H9 (cell line): ENCODE measurements at regions not wholly inside any gene's neighbourhood (a gene's known extent, or its start where the extent isn't known, plus 50 kb on each side); places are given as distances from the start of the nearest gene placed in this dataset.

Source experiments
- DNase-seq: peaks from one replicate; pipeline ENCODE4 v3.0.0-alpha.2; 2017
- H2AFZ ChIP-seq: one replicate; pipeline ENCODE4 v1.6.1; 2013; ENCODE audit warnings: mild to moderate bottlenecking, low read length, control low read depth, moderate library complexity
- H2AK5ac ChIP-seq: 2 replicates; pipeline ENCODE4 v1.6.1; 2013; ENCODE audit warnings: low read length, control low read depth, mixed read lengths; ENCODE audit not compliant: insufficient read length
- H2BK120ac ChIP-seq: one replicate; pipeline ENCODE4 v1.6.1; 2013; ENCODE audit warnings: low read depth, mild to moderate bottlenecking, low read length, control low read depth, inconsistent platforms; ENCODE audit not compliant: poor library complexity, severe bottlenecking
- H2BK12ac ChIP-seq: 2 replicates; pipeline ENCODE4 v1.6.1; 2013; ENCODE audit warnings: low read length, control low read depth, mixed read lengths, low read depth; ENCODE audit not compliant: insufficient read length
- H2BK15ac ChIP-seq: 2 replicates; pipeline ENCODE4 v1.6.1; 2013; ENCODE audit warnings: low read depth, low read length, control low read depth
- H2BK20ac ChIP-seq: one replicate; pipeline ENCODE4 v1.6.1; 2013; ENCODE audit warnings: low read depth, mild to moderate bottlenecking, low read length, control low read depth, inconsistent platforms; ENCODE audit not compliant: poor library complexity, severe bottlenecking
- H2BK5ac ChIP-seq: 2 replicates; pipeline ENCODE4 v1.6.1; 2013; ENCODE audit warnings: low read length, control low read depth, mixed read lengths; ENCODE audit not compliant: insufficient read length
- H3K14ac ChIP-seq: 2 replicates; pipeline ENCODE4 v1.6.1; 2013; ENCODE audit warnings: low read length, control low read depth; ENCODE audit not compliant: insufficient read depth
- H3K18ac ChIP-seq: 2 replicates; pipeline ENCODE4 v1.6.1; 2013; ENCODE audit warnings: low read depth, mild to moderate bottlenecking, mixed read lengths, low read length, control low read depth; ENCODE audit not compliant: insufficient read length
- H3K23ac ChIP-seq: 2 replicates; pipeline ENCODE4 v1.6.1; 2013; ENCODE audit warnings: low read length, control low read depth, mixed read lengths, low read depth; ENCODE audit not compliant: insufficient read length
- H3K23me2 ChIP-seq: 2 replicates; pipeline ENCODE4 v1.6.1; 2013; ENCODE audit warnings: low read depth, mild to moderate bottlenecking, mixed read lengths, low read length, control low read depth; ENCODE audit not compliant: insufficient read length, poor library complexity, severe bottlenecking
- H3K27ac ChIP-seq: 2 replicates; pipeline ENCODE4 v1.5.1; 2013; ENCODE audit warnings: low read length, control low read depth, mixed read lengths, low read depth; ENCODE audit not compliant: insufficient read length
- H3K27me3 ChIP-seq: 2 replicates; pipeline ENCODE4 v1.6.1; 2013; ENCODE audit warnings: low read length, control low read depth, inconsistent platforms; ENCODE audit not compliant: insufficient read depth
- H3K4ac ChIP-seq: 2 replicates; pipeline ENCODE4 v1.6.1; 2013; ENCODE audit warnings: low read depth, mild to moderate bottlenecking, control low read depth, inconsistent platforms, low read length, moderate library complexity
- H3K4me1 ChIP-seq: 2 replicates; pipeline ENCODE4 v1.6.1; 2013; ENCODE audit warnings: low read length, control low read depth, inconsistent platforms; ENCODE audit not compliant: insufficient read depth
- H3K4me2 ChIP-seq: 2 replicates; pipeline ENCODE4 v1.6.1; 2013; ENCODE audit warnings: low read length, control low read depth, mixed read lengths; ENCODE audit not compliant: insufficient read length, insufficient read depth
- H3K56ac ChIP-seq: 2 replicates; pipeline ENCODE4 v1.6.1; 2013; ENCODE audit warnings: low read depth, mild to moderate bottlenecking, mixed read lengths, low read length, control low read depth; ENCODE audit not compliant: insufficient read length
- H3K79me1 ChIP-seq: 2 replicates; pipeline ENCODE4 v1.6.1; 2013; ENCODE audit warnings: low read depth, mild to moderate bottlenecking, moderate library complexity, low read length, control low read depth, inconsistent platforms; ENCODE audit not compliant: insufficient read depth, poor library complexity, severe bottlenecking
- H3K79me2 ChIP-seq: 2 replicates; pipeline ENCODE4 v1.6.1; 2013; ENCODE audit warnings: low read length, control low read depth, inconsistent platforms; ENCODE audit not compliant: insufficient read depth
- H3K9ac ChIP-seq: 2 replicates; pipeline ENCODE4 v1.6.1; 2013; ENCODE audit warnings: low read length, control low read depth, mixed read lengths; ENCODE audit not compliant: insufficient read length; ENCODE audit errors: extremely low read depth
- H3K9me3 ChIP-seq: one replicate; pipeline ENCODE4 v1.6.1; 2013; ENCODE audit warnings: low read depth, low read length, inconsistent platforms; ENCODE audit not compliant: control insufficient read depth
- H3T11ph ChIP-seq: one replicate; pipeline ENCODE4 v1.6.1; 2013; ENCODE audit warnings: mild to moderate bottlenecking, low read length, control low read depth, inconsistent platforms
- H4K20me1 ChIP-seq: one replicate; pipeline ENCODE4 v1.6.1; 2013; ENCODE audit not compliant: control insufficient read depth, insufficient read length, insufficient read depth
- H4K5ac ChIP-seq: 2 replicates; pipeline ENCODE4 v1.6.1; 2013; ENCODE audit warnings: low read depth, mild to moderate bottlenecking, mixed read lengths, low read length, control low read depth; ENCODE audit not compliant: insufficient read length
- H4K8ac ChIP-seq: replicated peaks from 2 replicates; pipeline ENCODE4 v1.6.1; 2013; ENCODE audit warnings: low read length, control low read depth, mixed read lengths, low read depth; ENCODE audit not compliant: insufficient read length
- H4K91ac ChIP-seq: 2 replicates; pipeline ENCODE4 v1.6.1; 2013; ENCODE audit warnings: low read depth, mild to moderate bottlenecking, moderate library complexity, mixed read lengths, low read length, control low read depth; ENCODE audit not compliant: insufficient read length
- H3K27ac Mint-ChIP-seq, 3 experiments: 2 replicates in 2 of 3; 3 replicates in 1 of 3; pipeline ENCODE4 v1.8.0; 2020 to 2021; ENCODE audit warnings: mixed read lengths in 3 of 3, mild to moderate bottlenecking in 1 of 3, moderate library complexity in 1 of 3
- H3K27me3 Mint-ChIP-seq: 2 replicates; pipeline ENCODE4 v1.8.0; 2021; ENCODE audit warnings: low read depth, mild to moderate bottlenecking, moderate library complexity, mixed read lengths
- H3K36me3 Mint-ChIP-seq, 3 experiments: 2 replicates in 2 of 3; 3 replicates in 1 of 3; pipeline ENCODE4 v1.8.0; 2020 to 2021; ENCODE audit warnings: low read depth in 3 of 3, mixed read lengths in 3 of 3; ENCODE audit not compliant: insufficient read depth in 1 of 3
- H3K4me1 Mint-ChIP-seq, 2 experiments: 2 replicates each; pipeline ENCODE4 v1.8.0; 2020; ENCODE audit warnings: mixed read lengths in 2 of 2
- H3K4me3 Mint-ChIP-seq, 2 experiments: 2 replicates in 1 of 2; 3 replicates in 1 of 2; pipeline ENCODE4 v1.8.0; 2020 to 2021; ENCODE audit warnings: mild to moderate bottlenecking in 2 of 2, mixed read lengths in 2 of 2, moderate library complexity in 1 of 2
- H3K9me3 Mint-ChIP-seq, 2 experiments: 2 replicates in 1 of 2; 3 replicates in 1 of 2; pipeline ENCODE4 v1.8.0; 2020; ENCODE audit warnings: mild to moderate bottlenecking in 2 of 2, mixed read lengths in 2 of 2, moderate library complexity in 1 of 2
- WGBS: extraction: QIAGEN DNeasy Blood & Tissue Kit; methylation state at CpG from one replicate; pipeline ENCODE4 v1.1.7; 2013; ENCODE audit warnings: missing lambda C conversion rate, low lambda C conversion rate, mixed read lengths; ENCODE audit not compliant: insufficient read length; ENCODE audit errors: extremely low coverage; 5-methylcytosine and 5-hydroxymethylcytosine counted together
- TF ChIP-seq, protein P1 (sequence below): fragments of 200-600 bp; sonication (generic); conservative IDR thresholded peaks from 3 replicates; pipeline ENCODE4 v1.8.0; 2021; ENCODE audit warnings: antibody characterized with exemption, mild to moderate bottlenecking

DNA sequence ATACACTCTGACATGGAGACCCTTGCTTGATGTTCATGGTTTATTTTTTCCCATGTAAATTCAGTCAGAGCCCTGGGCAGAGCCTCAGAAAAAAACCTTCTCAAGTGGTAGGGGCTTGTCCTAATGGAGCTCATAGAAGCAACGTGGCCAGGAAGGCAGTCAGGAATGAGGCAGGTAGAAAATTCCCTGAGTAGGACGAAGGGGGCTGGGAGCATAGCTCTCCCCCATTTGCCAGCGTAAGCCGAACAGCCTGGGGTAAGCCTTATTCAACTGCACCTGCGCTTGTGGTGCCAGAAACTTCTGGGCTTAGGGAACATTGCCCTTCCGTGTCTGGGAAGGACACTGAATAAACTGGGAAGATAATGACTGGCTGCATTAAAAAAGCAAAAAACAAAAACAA, 238.5 kb upstream of the ROPN1 start:
- Histone ChIP-seq H2BK5ac (no peak overlapping the region), H3K9me3 (no peaks in the 10 kb centered on the region), H4K5ac (no peak overlapping the region), H3K27ac (no peak overlapping the region), H3T11ph (no peak overlapping the region), H3K14ac (no peak overlapping the region), H3K18ac (no peak overlapping the region), H4K91ac (no peak overlapping the region), H3K4me2 (no peak overlapping the region), H4K20me1 (no peaks in the 10 kb centered on the region), H3K27me3 (no peaks in the 10 kb centered on the region), H2AFZ (no peak overlapping the region), H2BK120ac (no peak overlapping the region), H2BK12ac (no peak overlapping the region), H2BK20ac (no peak overlapping the region), H3K23ac (no peak overlapping the region), H3K4me1 (no peaks in the 10 kb centered on the region), H4K8ac (no peak overlapping the region), H2AK5ac (no peak overlapping the region), H3K4ac (no peak overlapping the region), H3K79me1 (no peaks in the 10 kb centered on the region), H2BK15ac (no peak overlapping the region), H3K79me2 (no peaks in the 10 kb centered on the region), H3K56ac (no peak overlapping the region), H3K9ac (no peak overlapping the region), H3K23me2 (no peaks in the 10 kb centered on the region)
- H3K4me3 Mint-ChIP-seq: no peak overlapping the region
- WGBS: no CpG with 5 or more reads among the region's 6 CpGs
- peaks cover 14 to 15% of the 10 kb centered on the region in 2 experiments for H3K4me1 Mint-ChIP-seq
- DNase-seq: no peak
- H3K36me3 Mint-ChIP-seq: peaks cover 2 to 8% (median 2%) of the 10 kb centered on the region in 3 experiments; a peak in 6 of 7 replicates
- no peak overlapping the region for H3K27ac Mint-ChIP-seq
- H3K27me3 Mint-ChIP-seq: peaks cover 8% of the 10 kb centered on the region
- H3K9me3 Mint-ChIP-seq: peaks cover 6 to 7% of the 10 kb centered on the region in 2 experiments; a peak in 4 of 5 replicates
- TF ChIP-seq, protein P1, sequence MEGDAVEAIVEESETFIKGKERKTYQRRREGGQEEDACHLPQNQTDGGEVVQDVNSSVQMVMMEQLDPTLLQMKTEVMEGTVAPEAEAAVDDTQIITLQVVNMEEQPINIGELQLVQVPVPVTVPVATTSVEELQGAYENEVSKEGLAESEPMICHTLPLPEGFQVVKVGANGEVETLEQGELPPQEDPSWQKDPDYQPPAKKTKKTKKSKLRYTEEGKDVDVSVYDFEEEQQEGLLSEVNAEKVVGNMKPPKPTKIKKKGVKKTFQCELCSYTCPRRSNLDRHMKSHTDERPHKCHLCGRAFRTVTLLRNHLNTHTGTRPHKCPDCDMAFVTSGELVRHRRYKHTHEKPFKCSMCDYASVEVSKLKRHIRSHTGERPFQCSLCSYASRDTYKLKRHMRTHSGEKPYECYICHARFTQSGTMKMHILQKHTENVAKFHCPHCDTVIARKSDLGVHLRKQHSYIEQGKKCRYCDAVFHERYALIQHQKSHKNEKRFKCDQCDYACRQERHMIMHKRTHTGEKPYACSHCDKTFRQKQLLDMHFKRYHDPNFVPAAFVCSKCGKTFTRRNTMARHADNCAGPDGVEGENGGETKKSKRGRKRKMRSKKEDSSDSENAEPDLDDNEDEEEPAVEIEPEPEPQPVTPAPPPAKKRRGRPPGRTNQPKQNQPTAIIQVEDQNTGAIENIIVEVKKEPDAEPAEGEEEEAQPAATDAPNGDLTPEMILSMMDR: no peak
